ENCODE measurements at regions not wholly inside any gene's neighbourhood (a gene's known extent, or its start where the extent isn't known, plus 50 kb on each side); places are given as distances from the start of the nearest gene placed in this dataset.

- H3K9me3 Mint-ChIP-seq = no peaks in the 10 kb centered on the region
- Histone ChIP-seq H3K18ac (ENCODE audit: insufficient read length, low read depth, low read length) (no peak overlapping the region), H3K27ac (ENCODE audit: insufficient read length, low read depth, low read length) (no peak overlapping the region), H3K14ac (ENCODE audit: insufficient read depth, low read length) (no peak overlapping the region), H3K23me2 (ENCODE audit: insufficient read length, low read depth, low read length, poor library complexity, severe bottlenecking) (no peaks in the 10 kb centered on the region), H4K20me1 (ENCODE audit: control insufficient read depth, insufficient read depth, insufficient read length) (no peaks in the 10 kb centered on the region), H2BK120ac (ENCODE audit: low read depth, low read length, poor library complexity, severe bottlenecking) (no peak overlapping the region), H4K8ac (replicated peaks; ENCODE audit: insufficient read length, low read depth, low read length) (no peak overlapping the region), H2BK15ac (ENCODE audit: low read depth, low read length) (no peak overlapping the region), H3K9me3 (ENCODE audit: control insufficient read depth, low read depth, low read length) (no peaks in the 10 kb centered on the region), H3K4me1 (ENCODE audit: insufficient read depth, low read length) (peaks cover 4% of the 10 kb centered on the region; the same call in 1 of the 2 replicates), H4K91ac (ENCODE audit: insufficient read length, low read depth, low read length) (no peak overlapping the region), H3T11ph (ENCODE audit: low read length) (no peak overlapping the region), H3K56ac (ENCODE audit: insufficient read length, low read depth, low read length) (no peak overlapping the region), H2BK5ac (ENCODE audit: insufficient read length, low read length) (no peak overlapping the region), H2BK20ac (ENCODE audit: low read depth, low read length, poor library complexity, severe bottlenecking) (no peak overlapping the region), H3K4me2 (ENCODE audit: insufficient read depth, insufficient read length, low read length) (no peak overlapping the region), H3K9ac (ENCODE audit: extremely low read depth, insufficient read length, low read length) (no peak overlapping the region), H2AK5ac (ENCODE audit: insufficient read length, low read length) (no peak overlapping the region), H3K4ac (ENCODE audit: low read depth, low read length) (no peak overlapping the region), H2BK12ac (ENCODE audit: insufficient read length, low read depth, low read length) (no peak overlapping the region), H3K23ac (ENCODE audit: insufficient read length, low read depth, low read length) (no peak overlapping the region), H3K79me1 (ENCODE audit: insufficient read depth, low read depth, low read length, poor library complexity, severe bottlenecking) (no peaks in the 10 kb centered on the region), H2AFZ (ENCODE audit: low read length) (no peak overlapping the region), H3K79me2 (ENCODE audit: insufficient read depth, low read length) (no peaks in the 10 kb centered on the region), H4K5ac (ENCODE audit: insufficient read length, low read depth, low read length) (no peak overlapping the region), H3K27me3 (ENCODE audit: insufficient read depth, low read length) (no peaks in the 10 kb centered on the region)
- no peaks in the 10 kb centered on the region for H3K27me3 Mint-ChIP-seq (ENCODE audit: low read depth)
- no peaks in the 10 kb centered on the region for H3K36me3 Mint-ChIP-seq (ENCODE audit: insufficient read depth in 1 of 3, low read depth in 3 of 3)
- H3K27ac Mint-ChIP-seq = no peak overlapping the region
- no peak for DNase-seq
- TF ChIP-seq, protein P1, sequence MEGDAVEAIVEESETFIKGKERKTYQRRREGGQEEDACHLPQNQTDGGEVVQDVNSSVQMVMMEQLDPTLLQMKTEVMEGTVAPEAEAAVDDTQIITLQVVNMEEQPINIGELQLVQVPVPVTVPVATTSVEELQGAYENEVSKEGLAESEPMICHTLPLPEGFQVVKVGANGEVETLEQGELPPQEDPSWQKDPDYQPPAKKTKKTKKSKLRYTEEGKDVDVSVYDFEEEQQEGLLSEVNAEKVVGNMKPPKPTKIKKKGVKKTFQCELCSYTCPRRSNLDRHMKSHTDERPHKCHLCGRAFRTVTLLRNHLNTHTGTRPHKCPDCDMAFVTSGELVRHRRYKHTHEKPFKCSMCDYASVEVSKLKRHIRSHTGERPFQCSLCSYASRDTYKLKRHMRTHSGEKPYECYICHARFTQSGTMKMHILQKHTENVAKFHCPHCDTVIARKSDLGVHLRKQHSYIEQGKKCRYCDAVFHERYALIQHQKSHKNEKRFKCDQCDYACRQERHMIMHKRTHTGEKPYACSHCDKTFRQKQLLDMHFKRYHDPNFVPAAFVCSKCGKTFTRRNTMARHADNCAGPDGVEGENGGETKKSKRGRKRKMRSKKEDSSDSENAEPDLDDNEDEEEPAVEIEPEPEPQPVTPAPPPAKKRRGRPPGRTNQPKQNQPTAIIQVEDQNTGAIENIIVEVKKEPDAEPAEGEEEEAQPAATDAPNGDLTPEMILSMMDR (conservative IDR thresholded peaks at IDR 0.05) = no peak
- no peak overlapping the region for H3K4me3 Mint-ChIP-seq
- H3K4me1 Mint-ChIP-seq = peaks cover 26 to 38% of the 10 kb centered on the region in 2 experiments
- 100% methylated on average over 4 of the region's 6 CpGs for WGBS (ENCODE audit: extremely low coverage, insufficient read length, low lambda C conversion rate)
These were observed 87.3 kb upstream of the CTSC start for GRCh38 chr11:88424881-88425280.
